CD14-positive monocyte (primary cell): ENCODE measurements at regions not wholly inside any gene's neighbourhood (a gene's known extent, or its start where the extent isn't known, plus 50 kb on each side); places are given as distances from the start of the nearest gene placed in this dataset.

Source experiments
- DNase-seq, 3 donors: peaks; one replicate each; pipeline ENCODE4 v3.0.0-alpha.2; 2011 to 2022
- H2AFZ ChIP-seq: 2 replicates; pipeline ENCODE4 v1.6.0; 2012; ENCODE audit warnings: mild to moderate bottlenecking, low read depth, low read length, inconsistent platforms; ENCODE audit not compliant: insufficient read depth, poor library complexity, severe bottlenecking
- H3K27ac ChIP-seq, 2 donors: 1 replicate in 1 of 2; 2 replicates in 1 of 2; pipeline ENCODE4 v1.5.1; 2012 to 2013; ENCODE audit warnings: low read length in 2 of 2, control low read depth in 1 of 2, inconsistent platforms in 1 of 2, low read depth in 1 of 2, mild to moderate bottlenecking in 1 of 2
- H3K27me3 ChIP-seq, 2 donors: one replicate each; pipeline versions ENCODE4 v1.6.0 to v1.6.1; 2011 to 2013; ENCODE audit warnings: low read length in 2 of 2; ENCODE audit not compliant: control insufficient read depth in 2 of 2, insufficient read depth in 2 of 2
- H3K36me3 ChIP-seq, 2 donors: replicated peaks in 1 of 2; 1 replicate in 1 of 2; 2 replicates in 1 of 2; pipeline versions ENCODE4 v1.5.1 to v1.6.1; 2012 to 2013; ENCODE audit warnings: low read length in 2 of 2, control low read depth in 1 of 2, inconsistent platforms in 1 of 2, mild to moderate bottlenecking in 1 of 2; ENCODE audit not compliant: insufficient read depth in 2 of 2, control insufficient read depth in 1 of 2
- H3K4me1 ChIP-seq, 2 donors: 1 replicate in 1 of 2; 2 replicates in 1 of 2; pipeline versions ENCODE4 v1.5.1 to v1.6.1; 2012 to 2013; ENCODE audit warnings: low read length in 2 of 2, control low read depth in 1 of 2, inconsistent platforms in 1 of 2, mild to moderate bottlenecking in 1 of 2, moderate library complexity in 1 of 2; ENCODE audit not compliant: insufficient read depth in 2 of 2, control insufficient read depth in 1 of 2
- H3K4me2 ChIP-seq: replicated peaks from 2 replicates; pipeline ENCODE3; 2012; ENCODE audit warnings: low read length, moderate library complexity, mild to moderate bottlenecking; ENCODE audit not compliant: poor library complexity, severe bottlenecking; ENCODE audit errors: extremely low read depth
- H3K4me3 ChIP-seq, 3 experiments: fragments of 200-600 bp in 1 of 3; sonication (generic) in 1 of 3; replicated peaks in 1 of 3; 1 replicate in 2 of 3; 2 replicates in 1 of 3; pipeline ENCODE4 v1.5.1; 2011 to 2013; ENCODE audit warnings: low read length in 3 of 3, mild to moderate bottlenecking in 3 of 3, control low read depth in 2 of 3, low read depth in 2 of 3, inconsistent platforms in 1 of 3, moderate library complexity in 1 of 3
- H3K79me2 ChIP-seq: 2 replicates; pipeline ENCODE4 v1.6.0; 2012; ENCODE audit warnings: mild to moderate bottlenecking, control low read depth, inconsistent platforms, low read length, moderate library complexity; ENCODE audit not compliant: insufficient read depth
- H3K9ac ChIP-seq: 2 replicates; pipeline ENCODE4 v1.6.0; 2017; ENCODE audit warnings: low read length, mild to moderate bottlenecking; ENCODE audit not compliant: insufficient read depth, poor library complexity, severe bottlenecking
- H3K9me3 ChIP-seq, 2 donors: replicated peaks in 1 of 2; 1 replicate in 1 of 2; 2 replicates in 1 of 2; pipeline versions ENCODE4 v1.5.1 to v1.6.1; 2012 to 2013; ENCODE audit warnings: low read length in 2 of 2, control low read depth in 1 of 2; ENCODE audit not compliant: control insufficient read depth in 1 of 2, insufficient read depth in 1 of 2
- H4K20me1 ChIP-seq: 2 replicates; pipeline ENCODE4 v1.6.0; 2012; ENCODE audit warnings: mild to moderate bottlenecking, low read length, control low read depth, moderate library complexity; ENCODE audit not compliant: insufficient read depth
- H3K27ac Mint-ChIP-seq, 7 donors: one replicate each; pipeline ENCODE4 v1.8.0; 2020; ENCODE audit warnings: mild to moderate bottlenecking in 7 of 7, mixed read lengths in 7 of 7, moderate library complexity in 6 of 7, inconsistent platforms in 2 of 7
- H3K27me3 Mint-ChIP-seq, 3 donors: one replicate each; pipeline ENCODE4 v1.8.0; 2021 to 2022; ENCODE audit warnings: low read depth in 3 of 3, mild to moderate bottlenecking in 3 of 3, mixed read lengths in 3 of 3, moderate library complexity in 3 of 3, inconsistent platforms in 1 of 3
- H3K36me3 Mint-ChIP-seq, 2 donors: one replicate each; pipeline ENCODE4 v1.8.0; 2020; ENCODE audit warnings: mixed read lengths in 2 of 2, inconsistent platforms in 1 of 2, mild to moderate bottlenecking in 1 of 2
- H3K4me1 Mint-ChIP-seq: one replicate; pipeline ENCODE4 v1.8.0; 2020; ENCODE audit warnings: mild to moderate bottlenecking, mixed read lengths
- H3K4me3 Mint-ChIP-seq, 2 donors: one replicate each; pipeline ENCODE4 v1.8.0; 2020; ENCODE audit warnings: mild to moderate bottlenecking in 2 of 2, mixed read lengths in 2 of 2, moderate library complexity in 1 of 2
- H3K9me3 Mint-ChIP-seq, 7 donors: one replicate each; pipeline ENCODE4 v1.8.0; 2020 to 2022; ENCODE audit warnings: mixed read lengths in 7 of 7, mild to moderate bottlenecking in 6 of 7, moderate library complexity in 6 of 7, inconsistent platforms in 2 of 7
- WGBS: methylation state at CpG from one replicate; pipeline ENCODE4 v1.1.5; 2013; ENCODE audit warnings: missing lambda C conversion rate; ENCODE audit not compliant: insufficient coverage; 5-methylcytosine and 5-hydroxymethylcytosine counted together
- intact Hi-C, 2 donors: fragments of 100-400 bp; cut with micrococcal nuclease; formaldehyde crosslinking; loops; one replicate each; pipeline versions ENCODE4 v1.15.0 to v1.15.1; 2023
- TF ChIP-seq, protein P1 (sequence below): fragments of 200-600 bp; IDR thresholded peaks from one replicate; pipeline ENCODE4 v1.8.0; 2022; ENCODE audit warnings: antibody characterized with exemption, mild to moderate bottlenecking

- Mint-ChIP-seq H3K36me3 (no peaks in the 10 kb centered on the region), H3K4me1 (no peaks in the 10 kb centered on the region), H3K4me3 (no peak overlapping the region), H3K9me3 (peaks cover 0 to 5% (median 2%) of the 10 kb centered on the region in 7 donors), H3K27ac (no peak overlapping the region), H3K27me3 (peaks cover 0 to 1% (median 0%) of the 10 kb centered on the region in 3 donors)
- H3K36me3 ChIP-seq, result no peaks in the 10 kb centered on the region
- no peaks in the 10 kb centered on the region for H3K27me3 ChIP-seq
- H2AFZ ChIP-seq, result no peak overlapping the region
- no peaks in the 10 kb centered on the region for H3K79me2 ChIP-seq
- H3K4me2 ChIP-seq, result no peak overlapping the region
- no peak overlapping the region for H3K4me3 ChIP-seq
- WGBS, result no CpG with 5 or more reads among the region's 1 CpG
- H4K20me1 ChIP-seq, result no peaks in the 10 kb centered on the region
- no peak overlapping the region for H3K9ac ChIP-seq
- no peaks in the 10 kb centered on the region for H3K4me1 ChIP-seq
- intact Hi-C loops, result no loop called here
- H3K27ac ChIP-seq, result no peak overlapping the region
- DNase-seq, result no peak
- peaks cover 2 to 8% of the 10 kb centered on the region in 2 donors for H3K9me3 ChIP-seq
- TF ChIP-seq, protein P1, sequence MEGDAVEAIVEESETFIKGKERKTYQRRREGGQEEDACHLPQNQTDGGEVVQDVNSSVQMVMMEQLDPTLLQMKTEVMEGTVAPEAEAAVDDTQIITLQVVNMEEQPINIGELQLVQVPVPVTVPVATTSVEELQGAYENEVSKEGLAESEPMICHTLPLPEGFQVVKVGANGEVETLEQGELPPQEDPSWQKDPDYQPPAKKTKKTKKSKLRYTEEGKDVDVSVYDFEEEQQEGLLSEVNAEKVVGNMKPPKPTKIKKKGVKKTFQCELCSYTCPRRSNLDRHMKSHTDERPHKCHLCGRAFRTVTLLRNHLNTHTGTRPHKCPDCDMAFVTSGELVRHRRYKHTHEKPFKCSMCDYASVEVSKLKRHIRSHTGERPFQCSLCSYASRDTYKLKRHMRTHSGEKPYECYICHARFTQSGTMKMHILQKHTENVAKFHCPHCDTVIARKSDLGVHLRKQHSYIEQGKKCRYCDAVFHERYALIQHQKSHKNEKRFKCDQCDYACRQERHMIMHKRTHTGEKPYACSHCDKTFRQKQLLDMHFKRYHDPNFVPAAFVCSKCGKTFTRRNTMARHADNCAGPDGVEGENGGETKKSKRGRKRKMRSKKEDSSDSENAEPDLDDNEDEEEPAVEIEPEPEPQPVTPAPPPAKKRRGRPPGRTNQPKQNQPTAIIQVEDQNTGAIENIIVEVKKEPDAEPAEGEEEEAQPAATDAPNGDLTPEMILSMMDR, result no peak
Measured at GRCh38 chr6:62623846-62624532, 338.0 kb upstream of the KHDRBS2 start.

DNA sequence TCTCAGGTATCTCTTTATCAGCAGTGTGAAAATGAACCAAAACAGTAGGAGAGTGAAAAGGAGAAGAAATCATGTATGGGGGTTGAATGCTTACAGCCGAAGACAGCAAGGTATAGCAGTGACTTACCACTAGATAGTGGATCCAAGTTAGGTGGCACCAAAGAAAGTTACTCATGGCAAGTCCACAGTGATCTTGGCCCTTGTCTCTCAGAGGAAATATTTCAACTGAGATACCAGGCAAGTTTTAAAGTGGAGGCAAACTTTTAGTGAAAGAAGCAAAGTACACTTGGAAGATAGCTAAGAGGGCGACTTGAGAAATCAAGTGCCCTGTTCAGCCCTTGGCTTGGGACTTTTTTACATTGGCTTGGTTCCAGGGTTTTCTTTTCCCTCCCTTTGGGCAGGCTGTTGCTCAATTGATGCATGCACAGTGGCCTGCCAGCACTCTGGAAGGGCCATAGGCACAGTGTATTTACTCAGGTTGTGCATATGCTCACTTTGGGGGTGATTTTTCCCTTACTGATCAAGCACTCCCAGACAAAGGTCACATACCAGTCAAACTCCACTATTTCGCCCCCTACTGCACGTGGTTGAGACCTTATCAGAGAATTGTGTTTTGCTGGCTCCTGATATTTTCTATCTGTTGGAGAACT, 329.5 kb upstream of the KHDRBS2 start:
- no peaks in the 10 kb centered on the region for H3K79me2 ChIP-seq

More for the DNA sequence above, 329.5 kb upstream of the KHDRBS2 start:
- H3K4me1 Mint-ChIP-seq, result no peaks in the 10 kb centered on the region
- H3K27ac Mint-ChIP-seq, result peak overlapping the region in 1 of 7 donors; percentile 20
- Histone ChIP-seq H4K20me1 (no peaks in the 10 kb centered on the region), H2AFZ (no peak overlapping the region), H3K27me3 (no peaks in the 10 kb centered on the region), H3K4me1 (no peaks in the 10 kb centered on the region), H3K27ac (no peak overlapping the region), H3K36me3 (no peaks in the 10 kb centered on the region), H3K9ac (no peak overlapping the region), H3K4me3 (no peak overlapping the region), H3K4me2 (no peak overlapping the region), H3K9me3 (peaks cover 21 to 24% of the 10 kb centered on the region in 2 donors)
- H3K9me3 Mint-ChIP-seq, result peaks cover 5 to 20% (median 12%) of the 10 kb centered on the region in 7 donors
- intact Hi-C loops, result no loop called here
- no peaks in the 10 kb centered on the region for H3K36me3 Mint-ChIP-seq
- H3K4me3 Mint-ChIP-seq, result no peak overlapping the region
- H3K27me3 Mint-ChIP-seq, result no peaks in the 10 kb centered on the region
- 81% methylated on average over 3 of the region's 4 CpGs for WGBS
- TF ChIP-seq, protein P1, result no peak
- no peak for DNase-seq
